ENCODE measurements at regions not wholly inside any gene's neighbourhood (a gene's known extent, or its start where the extent isn't known, plus 50 kb on each side); places are given as distances from the start of the nearest gene placed in this dataset.

DNA sequence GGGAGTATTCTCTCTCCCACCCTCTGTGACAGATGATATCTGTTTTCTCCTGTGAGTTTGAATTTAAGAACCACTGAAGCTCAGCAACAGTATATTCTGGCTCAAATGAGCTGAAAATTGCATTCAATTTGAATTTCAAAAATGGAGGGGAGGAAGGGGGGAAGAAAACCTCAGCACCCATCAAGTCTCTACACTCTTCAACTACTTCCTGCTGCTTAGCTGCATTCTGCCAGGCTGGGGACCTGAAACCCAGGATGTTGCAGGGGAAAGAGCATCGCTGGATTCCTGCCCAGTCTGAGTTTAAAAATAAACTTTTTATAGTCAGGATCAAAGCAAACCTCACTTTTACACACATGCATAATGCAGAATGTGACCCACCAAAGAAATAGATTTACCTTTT is 214.3 kb upstream of the ESRRG start (continued):
- TF ChIP-seq, protein P1, sequence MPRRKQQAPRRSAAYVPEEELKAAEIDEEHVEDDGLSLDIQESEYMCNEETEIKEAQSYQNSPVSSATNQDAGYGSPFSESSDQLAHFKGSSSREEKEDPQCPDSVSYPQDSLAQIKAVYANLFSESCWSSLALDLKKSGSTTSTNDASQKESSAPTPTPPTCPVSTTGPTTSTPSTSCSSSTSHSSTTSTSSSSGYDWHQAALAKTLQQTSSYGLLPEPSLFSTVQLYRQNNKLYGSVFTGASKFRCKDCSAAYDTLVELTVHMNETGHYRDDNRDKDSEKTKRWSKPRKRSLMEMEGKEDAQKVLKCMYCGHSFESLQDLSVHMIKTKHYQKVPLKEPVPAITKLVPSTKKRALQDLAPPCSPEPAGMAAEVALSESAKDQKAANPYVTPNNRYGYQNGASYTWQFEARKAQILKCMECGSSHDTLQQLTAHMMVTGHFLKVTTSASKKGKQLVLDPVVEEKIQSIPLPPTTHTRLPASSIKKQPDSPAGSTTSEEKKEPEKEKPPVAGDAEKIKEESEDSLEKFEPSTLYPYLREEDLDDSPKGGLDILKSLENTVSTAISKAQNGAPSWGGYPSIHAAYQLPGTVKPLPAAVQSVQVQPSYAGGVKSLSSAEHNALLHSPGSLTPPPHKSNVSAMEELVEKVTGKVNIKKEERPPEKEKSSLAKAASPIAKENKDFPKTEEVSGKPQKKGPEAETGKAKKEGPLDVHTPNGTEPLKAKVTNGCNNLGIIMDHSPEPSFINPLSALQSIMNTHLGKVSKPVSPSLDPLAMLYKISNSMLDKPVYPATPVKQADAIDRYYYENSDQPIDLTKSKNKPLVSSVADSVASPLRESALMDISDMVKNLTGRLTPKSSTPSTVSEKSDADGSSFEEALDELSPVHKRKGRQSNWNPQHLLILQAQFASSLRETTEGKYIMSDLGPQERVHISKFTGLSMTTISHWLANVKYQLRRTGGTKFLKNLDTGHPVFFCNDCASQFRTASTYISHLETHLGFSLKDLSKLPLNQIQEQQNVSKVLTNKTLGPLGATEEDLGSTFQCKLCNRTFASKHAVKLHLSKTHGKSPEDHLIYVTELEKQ (CRISPR knock-in tag; IDR thresholded peaks at IDR 0.05) = no peak
- TF ChIP-seq ZNF766 (CRISPR knock-in tag; conservative IDR thresholded peaks at IDR 0.05) = no peak

DNA sequence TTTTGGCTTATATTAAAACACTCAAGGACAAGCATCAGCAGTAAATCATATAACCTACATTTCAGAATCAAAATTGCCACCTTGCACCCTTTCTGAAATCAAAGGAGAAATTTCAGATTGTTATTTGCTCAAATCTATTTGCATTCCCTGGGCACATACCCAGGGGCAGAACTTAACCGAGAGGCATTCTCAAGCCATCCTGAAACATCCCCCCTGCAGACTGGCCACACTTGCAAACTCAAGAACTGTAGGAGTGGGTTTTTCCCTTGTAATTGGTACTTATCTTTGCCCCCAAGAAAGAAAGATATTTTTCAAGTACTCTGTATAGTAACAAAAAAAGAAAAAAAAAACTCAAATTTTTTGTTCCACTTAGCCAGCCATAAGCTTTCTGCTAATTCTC is 213.6 kb upstream of the ESRRG start:
- ATAC-seq (no peak), DNase-seq (ENCODE audit: extremely low read depth in 1 of 4, low spot score in 3 of 4) (no peak), FAIRE-seq (no peak)
- no peaks in the 10 kb centered on the region for H4K20me1 ChIP-seq (replicated peaks; ENCODE audit: control insufficient read depth, insufficient read depth, low read length)
- no peak overlapping the region for H3K9ac ChIP-seq (ENCODE audit: insufficient read depth in 1 of 2, low read depth in 2 of 2, low read length in 2 of 2)
- no peak overlapping the region for H3K4me2 ChIP-seq (ENCODE audit: insufficient read depth, low read length)
- no peaks in the 10 kb centered on the region for H3K9me1 ChIP-seq (ENCODE audit: control insufficient read depth, insufficient read depth, low read length)
- TF ChIP-seq, protein P2, sequence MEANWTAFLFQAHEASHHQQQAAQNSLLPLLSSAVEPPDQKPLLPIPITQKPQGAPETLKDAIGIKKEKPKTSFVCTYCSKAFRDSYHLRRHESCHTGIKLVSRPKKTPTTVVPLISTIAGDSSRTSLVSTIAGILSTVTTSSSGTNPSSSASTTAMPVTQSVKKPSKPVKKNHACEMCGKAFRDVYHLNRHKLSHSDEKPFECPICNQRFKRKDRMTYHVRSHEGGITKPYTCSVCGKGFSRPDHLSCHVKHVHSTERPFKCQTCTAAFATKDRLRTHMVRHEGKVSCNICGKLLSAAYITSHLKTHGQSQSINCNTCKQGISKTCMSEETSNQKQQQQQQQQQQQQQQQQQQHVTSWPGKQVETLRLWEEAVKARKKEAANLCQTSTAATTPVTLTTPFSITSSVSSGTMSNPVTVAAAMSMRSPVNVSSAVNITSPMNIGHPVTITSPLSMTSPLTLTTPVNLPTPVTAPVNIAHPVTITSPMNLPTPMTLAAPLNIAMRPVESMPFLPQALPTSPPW (CRISPR knock-in tag; IDR thresholded peaks at IDR 0.05) = no peak
- TF ChIP-seq ARNT (IDR thresholded peaks at IDR 0.05) (no peak), ZNF146 (CRISPR knock-in tag; IDR thresholded peaks at IDR 0.05; ENCODE audit: unreplicated experiment) (no peak), NCOA6 (IDR thresholded peaks at IDR 0.05) (no peak), HMG20B (CRISPR knock-in tag; IDR thresholded peaks at IDR 0.05) (no peak), ZNF121 (CRISPR knock-in tag; conservative IDR thresholded peaks at IDR 0.05) (no peak), CBX8 (IDR thresholded peaks at IDR 0.05; ENCODE audit: borderline replicate concordance, extremely low read depth, low read depth, low read length, poor library complexity, severe bottlenecking) (no peak)
- TF ChIP-seq, protein P3, sequence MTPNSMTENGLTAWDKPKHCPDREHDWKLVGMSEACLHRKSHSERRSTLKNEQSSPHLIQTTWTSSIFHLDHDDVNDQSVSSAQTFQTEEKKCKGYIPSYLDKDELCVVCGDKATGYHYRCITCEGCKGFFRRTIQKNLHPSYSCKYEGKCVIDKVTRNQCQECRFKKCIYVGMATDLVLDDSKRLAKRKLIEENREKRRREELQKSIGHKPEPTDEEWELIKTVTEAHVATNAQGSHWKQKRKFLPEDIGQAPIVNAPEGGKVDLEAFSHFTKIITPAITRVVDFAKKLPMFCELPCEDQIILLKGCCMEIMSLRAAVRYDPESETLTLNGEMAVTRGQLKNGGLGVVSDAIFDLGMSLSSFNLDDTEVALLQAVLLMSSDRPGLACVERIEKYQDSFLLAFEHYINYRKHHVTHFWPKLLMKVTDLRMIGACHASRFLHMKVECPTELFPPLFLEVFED (CRISPR knock-in tag; conservative IDR thresholded peaks at IDR 0.05) = no peak
- TF ChIP-seq, protein P4, sequence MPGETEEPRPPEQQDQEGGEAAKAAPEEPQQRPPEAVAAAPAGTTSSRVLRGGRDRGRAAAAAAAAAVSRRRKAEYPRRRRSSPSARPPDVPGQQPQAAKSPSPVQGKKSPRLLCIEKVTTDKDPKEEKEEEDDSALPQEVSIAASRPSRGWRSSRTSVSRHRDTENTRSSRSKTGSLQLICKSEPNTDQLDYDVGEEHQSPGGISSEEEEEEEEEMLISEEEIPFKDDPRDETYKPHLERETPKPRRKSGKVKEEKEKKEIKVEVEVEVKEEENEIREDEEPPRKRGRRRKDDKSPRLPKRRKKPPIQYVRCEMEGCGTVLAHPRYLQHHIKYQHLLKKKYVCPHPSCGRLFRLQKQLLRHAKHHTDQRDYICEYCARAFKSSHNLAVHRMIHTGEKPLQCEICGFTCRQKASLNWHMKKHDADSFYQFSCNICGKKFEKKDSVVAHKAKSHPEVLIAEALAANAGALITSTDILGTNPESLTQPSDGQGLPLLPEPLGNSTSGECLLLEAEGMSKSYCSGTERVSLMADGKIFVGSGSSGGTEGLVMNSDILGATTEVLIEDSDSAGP (CRISPR knock-in tag; IDR thresholded peaks at IDR 0.05) = no peak
- no peaks in the 10 kb centered on the region for H3K79me2 ChIP-seq (ENCODE audit: control insufficient read depth, insufficient read depth, low read length)
- H3K36me3 ChIP-seq (ENCODE audit: control insufficient read depth, insufficient read depth, low read length) = no peaks in the 10 kb centered on the region
- peaks cover 2% of the 10 kb centered on the region; the same call in 1 of the 2 replicates for H3K9me3 ChIP-seq (replicated peaks; ENCODE audit: control insufficient read depth, insufficient read depth, low read depth, low read length)
- no peak overlapping the region for H3K27ac ChIP-seq (ENCODE audit: extremely low read depth, low read depth, low read length)
- no peak overlapping the region for H3K4me3 ChIP-seq
- intact Hi-C loops (cut with micrococcal nuclease) (no loop called here), in situ Hi-C loops (cut with MboI) (no loop called here)
- ChIA-PET CTCF (ENCODE audit: low intra/inter-chr PET ratio) (no interaction called here), POLR2A (no interaction called here)
- H2AFZ ChIP-seq (ENCODE audit: low read depth, low read length) = no peak overlapping the region
- no TSS peak for BruUV-seq (replicated peaks)
- H3K4me1 ChIP-seq (replicated peaks in 1 of 2; ENCODE audit: control insufficient read depth in 2 of 2, insufficient read depth in 2 of 2, low read length in 2 of 2) = no peaks in the 10 kb centered on the region
- H3K27me3 ChIP-seq (ENCODE audit: control insufficient read depth in 2 of 2, insufficient read depth in 2 of 2, low read length in 2 of 2) = no peaks in the 10 kb centered on the region
- WGBS (ENCODE audit: insufficient coverage, low coverage, missing lambda C conversion rate) = 0% methylated on average over 1 of the region's 1 CpG
